ENCODE measurements at regions not wholly inside any gene's neighbourhood (a gene's known extent, or its start where the extent isn't known, plus 50 kb on each side); places are given as distances from the start of the nearest gene placed in this dataset.

DNA sequence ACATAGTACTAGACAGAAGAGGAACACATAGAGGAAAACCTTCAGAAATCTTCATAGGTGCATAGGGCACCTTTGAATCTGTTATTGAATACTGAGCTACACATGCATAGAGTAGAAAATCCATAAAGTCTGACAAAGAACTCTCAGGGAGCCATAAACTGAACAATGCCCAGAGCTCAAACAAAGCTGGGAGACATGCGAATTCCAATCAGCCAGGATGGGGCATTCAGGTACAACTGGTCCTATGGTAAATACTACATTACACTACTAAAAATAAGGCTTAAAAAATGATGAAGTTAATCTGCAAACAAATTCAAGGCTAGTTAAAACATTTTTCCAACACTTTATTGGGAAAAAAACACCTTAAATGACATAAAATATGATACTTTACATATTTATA, 259.7 kb downstream of the DIO2 start:
- H3K27ac ChIP-seq (ENCODE audit: low read depth): no peak overlapping the region
- H3K27me3 Mint-ChIP-seq (ENCODE audit: insufficient read depth, low read depth, poor library complexity): no peaks in the 10 kb centered on the region

More for the DNA sequence above, 259.7 kb downstream of the DIO2 start:
- H3K4me3 Mint-ChIP-seq: no peak overlapping the region
- Histone ChIP-seq H3K27me3 (ENCODE audit: insufficient read depth) (no peaks in the 10 kb centered on the region), H2AFZ (no peak overlapping the region), H3K4me2 (0 out of 2 replicates have a peak overlapping the region, but pooled peaks have one; percentile 25), H4K20me1 (replicated peaks; ENCODE audit: insufficient read depth) (no peaks in the 10 kb centered on the region), H3F3A (replicated peaks; ENCODE audit: low read depth) (no peaks in the 10 kb centered on the region), H3K79me2 (replicated peaks; ENCODE audit: insufficient read depth) (no peaks in the 10 kb centered on the region), H3K4me1 (ENCODE audit: insufficient read depth) (no peaks in the 10 kb centered on the region), H3K9me2 (ENCODE audit: insufficient read depth) (no peaks in the 10 kb centered on the region), H3K4me3 (no peak overlapping the region), H3K36me3 (ENCODE audit: insufficient read depth) (no peaks in the 10 kb centered on the region)
- peaks cover 16% of the 10 kb centered on the region; the same call in 1 of the 3 replicates for H3K9me3 Mint-ChIP-seq
- H3K4me1 Mint-ChIP-seq: peaks cover 14% of the 10 kb centered on the region
- TF ChIP-seq CREB1 (CRISPR knock-in tag; IDR thresholded peaks at IDR 0.05; ENCODE audit: low read depth) (no peak), JUNB (IDR thresholded peaks at IDR 0.05; ENCODE audit: unreplicated experiment) (no peak)
- TF ChIP-seq, protein P1, sequence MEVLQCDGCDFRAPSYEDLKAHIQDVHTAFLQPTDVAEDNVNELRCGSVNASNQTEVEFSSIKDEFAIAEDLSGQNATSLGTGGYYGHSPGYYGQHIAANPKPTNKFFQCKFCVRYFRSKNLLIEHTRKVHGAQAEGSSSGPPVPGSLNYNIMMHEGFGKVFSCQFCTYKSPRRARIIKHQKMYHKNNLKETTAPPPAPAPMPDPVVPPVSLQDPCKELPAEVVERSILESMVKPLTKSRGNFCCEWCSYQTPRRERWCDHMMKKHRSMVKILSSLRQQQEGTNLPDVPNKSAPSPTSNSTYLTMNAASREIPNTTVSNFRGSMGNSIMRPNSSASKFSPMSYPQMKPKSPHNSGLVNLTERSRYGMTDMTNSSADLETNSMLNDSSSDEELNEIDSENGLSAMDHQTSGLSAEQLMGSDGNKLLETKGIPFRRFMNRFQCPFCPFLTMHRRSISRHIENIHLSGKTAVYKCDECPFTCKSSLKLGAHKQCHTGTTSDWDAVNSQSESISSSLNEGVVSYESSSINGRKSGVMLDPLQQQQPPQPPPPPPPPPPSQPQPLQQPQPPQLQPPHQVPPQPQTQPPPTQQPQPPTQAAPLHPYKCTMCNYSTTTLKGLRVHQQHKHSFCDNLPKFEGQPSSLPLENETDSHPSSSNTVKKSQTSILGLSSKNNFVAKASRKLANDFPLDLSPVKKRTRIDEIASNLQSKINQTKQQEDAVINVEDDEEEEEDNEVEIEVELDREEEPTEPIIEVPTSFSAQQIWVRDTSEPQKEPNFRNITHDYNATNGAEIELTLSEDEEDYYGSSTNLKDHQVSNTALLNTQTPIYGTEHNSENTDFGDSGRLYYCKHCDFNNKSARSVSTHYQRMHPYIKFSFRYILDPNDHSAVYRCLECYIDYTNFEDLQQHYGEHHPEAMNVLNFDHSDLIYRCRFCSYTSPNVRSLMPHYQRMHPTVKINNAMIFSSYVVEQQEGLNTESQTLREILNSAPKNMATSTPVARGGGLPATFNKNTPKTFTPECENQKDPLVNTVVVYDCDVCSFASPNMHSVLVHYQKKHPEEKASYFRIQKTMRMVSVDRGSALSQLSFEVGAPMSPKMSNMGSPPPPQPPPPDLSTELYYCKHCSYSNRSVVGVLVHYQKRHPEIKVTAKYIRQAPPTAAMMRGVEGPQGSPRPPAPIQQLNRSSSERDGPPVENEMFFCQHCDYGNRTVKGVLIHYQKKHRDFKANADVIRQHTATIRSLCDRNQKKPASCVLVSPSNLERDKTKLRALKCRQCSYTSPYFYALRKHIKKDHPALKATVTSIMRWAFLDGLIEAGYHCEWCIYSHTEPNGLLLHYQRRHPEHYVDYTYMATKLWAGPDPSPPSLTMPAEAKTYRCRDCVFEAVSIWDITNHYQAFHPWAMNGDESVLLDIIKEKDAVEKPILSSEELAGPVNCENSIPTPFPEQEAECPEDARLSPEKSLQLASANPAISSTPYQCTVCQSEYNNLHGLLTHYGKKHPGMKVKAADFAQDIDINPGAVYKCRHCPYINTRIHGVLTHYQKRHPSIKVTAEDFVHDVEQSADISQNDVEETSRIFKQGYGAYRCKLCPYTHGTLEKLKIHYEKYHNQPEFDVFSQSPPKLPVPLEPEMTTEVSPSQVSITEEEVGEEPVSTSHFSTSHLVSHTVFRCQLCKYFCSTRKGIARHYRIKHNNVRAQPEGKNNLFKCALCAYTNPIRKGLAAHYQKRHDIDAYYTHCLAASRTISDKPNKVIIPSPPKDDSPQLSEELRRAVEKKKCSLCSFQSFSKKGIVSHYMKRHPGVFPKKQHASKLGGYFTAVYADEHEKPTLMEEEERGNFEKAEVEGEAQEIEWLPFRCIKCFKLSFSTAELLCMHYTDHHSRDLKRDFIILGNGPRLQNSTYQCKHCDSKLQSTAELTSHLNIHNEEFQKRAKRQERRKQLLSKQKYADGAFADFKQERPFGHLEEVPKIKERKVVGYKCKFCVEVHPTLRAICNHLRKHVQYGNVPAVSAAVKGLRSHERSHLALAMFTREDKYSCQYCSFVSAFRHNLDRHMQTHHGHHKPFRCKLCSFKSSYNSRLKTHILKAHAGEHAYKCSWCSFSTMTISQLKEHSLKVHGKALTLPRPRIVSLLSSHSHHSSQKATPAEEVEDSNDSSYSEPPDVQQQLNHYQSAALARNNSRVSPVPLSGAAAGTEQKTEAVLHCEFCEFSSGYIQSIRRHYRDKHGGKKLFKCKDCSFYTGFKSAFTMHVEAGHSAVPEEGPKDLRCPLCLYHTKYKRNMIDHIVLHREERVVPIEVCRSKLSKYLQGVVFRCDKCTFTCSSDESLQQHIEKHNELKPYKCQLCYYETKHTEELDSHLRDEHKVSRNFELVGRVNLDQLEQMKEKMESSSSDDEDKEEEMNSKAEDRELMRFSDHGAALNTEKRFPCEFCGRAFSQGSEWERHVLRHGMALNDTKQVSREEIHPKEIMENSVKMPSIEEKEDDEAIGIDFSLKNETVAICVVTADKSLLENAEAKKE (CRISPR knock-in tag; IDR thresholded peaks at IDR 0.05): no peak
- TF ChIP-seq, protein P2, sequence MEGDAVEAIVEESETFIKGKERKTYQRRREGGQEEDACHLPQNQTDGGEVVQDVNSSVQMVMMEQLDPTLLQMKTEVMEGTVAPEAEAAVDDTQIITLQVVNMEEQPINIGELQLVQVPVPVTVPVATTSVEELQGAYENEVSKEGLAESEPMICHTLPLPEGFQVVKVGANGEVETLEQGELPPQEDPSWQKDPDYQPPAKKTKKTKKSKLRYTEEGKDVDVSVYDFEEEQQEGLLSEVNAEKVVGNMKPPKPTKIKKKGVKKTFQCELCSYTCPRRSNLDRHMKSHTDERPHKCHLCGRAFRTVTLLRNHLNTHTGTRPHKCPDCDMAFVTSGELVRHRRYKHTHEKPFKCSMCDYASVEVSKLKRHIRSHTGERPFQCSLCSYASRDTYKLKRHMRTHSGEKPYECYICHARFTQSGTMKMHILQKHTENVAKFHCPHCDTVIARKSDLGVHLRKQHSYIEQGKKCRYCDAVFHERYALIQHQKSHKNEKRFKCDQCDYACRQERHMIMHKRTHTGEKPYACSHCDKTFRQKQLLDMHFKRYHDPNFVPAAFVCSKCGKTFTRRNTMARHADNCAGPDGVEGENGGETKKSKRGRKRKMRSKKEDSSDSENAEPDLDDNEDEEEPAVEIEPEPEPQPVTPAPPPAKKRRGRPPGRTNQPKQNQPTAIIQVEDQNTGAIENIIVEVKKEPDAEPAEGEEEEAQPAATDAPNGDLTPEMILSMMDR (conservative IDR thresholded peaks at IDR 0.05; ENCODE audit: low read depth in 2 of 2): no peak
- no peak for ATAC-seq
- no peak for DNase-seq (ENCODE audit: low spot score)
- no peaks in the 10 kb centered on the region for H3K36me3 Mint-ChIP-seq (ENCODE audit: low read depth)
- H3K27ac Mint-ChIP-seq: no peak overlapping the region
